NT2/D1 (cell line): ENCODE measurements at regions not wholly inside any gene's neighbourhood (a gene's known extent, or its start where the extent isn't known, plus 50 kb on each side); places are given as distances from the start of the nearest gene placed in this dataset.
A peak's percentile ranks its signal among the peaks of the same experiment; 100 is the strongest.

Source experiments
- DNase-seq: peaks from one replicate; pipeline ENCODE4 v3.0.0-alpha.2; 2011; ENCODE audit warnings: low read depth, low spot score
- H3K27me3 ChIP-seq: 2 replicates; pipeline ENCODE4 v1.6.0; 2011; ENCODE audit warnings: mild to moderate bottlenecking; ENCODE audit not compliant: insufficient read length, insufficient read depth
- H3K36me3 ChIP-seq: 2 replicates; pipeline ENCODE4 v1.6.1; 2011; ENCODE audit warnings: mild to moderate bottlenecking, low read length, mixed read lengths; ENCODE audit not compliant: insufficient read depth, insufficient read length
- H3K4me1 ChIP-seq: 2 replicates; pipeline ENCODE4 v1.5.1; 2011; ENCODE audit not compliant: insufficient read depth, insufficient read length
- H3K4me3 ChIP-seq: 2 replicates; pipeline ENCODE4 v1.5.1; 2011; ENCODE audit warnings: low read depth; ENCODE audit not compliant: insufficient read length
- H3K9ac ChIP-seq: 2 replicates; pipeline ENCODE4 v1.6.0; 2011; ENCODE audit warnings: low read depth; ENCODE audit not compliant: insufficient read length
- H3K9me3 ChIP-seq: 2 replicates; pipeline ENCODE4 v1.5.1; 2011; ENCODE audit warnings: mild to moderate bottlenecking, low read length; ENCODE audit not compliant: insufficient read depth
- SUZ12 ChIP-seq: IDR thresholded peaks from 2 replicates; pipeline ENCODE4 v1.6.1; 2011; ENCODE audit not compliant: insufficient read length, insufficient read depth; ENCODE audit errors: extremely low read depth
- YY1 ChIP-seq: IDR thresholded peaks from 2 replicates; pipeline ENCODE4 v1.6.1; 2011; ENCODE audit not compliant: insufficient read length, insufficient read depth
- ZNF274 ChIP-seq: IDR thresholded peaks from 2 replicates; pipeline ENCODE4 v1.6.1; 2011; ENCODE audit warnings: mild to moderate bottlenecking, low read depth, low read length

- no peak overlapping the region for H3K9ac ChIP-seq
- DNase-seq = no peak
- no peak for TF ChIP-seq SUZ12
- no peak for TF ChIP-seq YY1
- no peak for TF ChIP-seq ZNF274
- no peaks in the 10 kb centered on the region for H3K27me3 ChIP-seq
- H3K4me3 ChIP-seq = no peak overlapping the region
- no peaks in the 10 kb centered on the region for H3K4me1 ChIP-seq
- no peaks in the 10 kb centered on the region; the same call in 1 of the 2 replicates for H3K9me3 ChIP-seq
- H3K36me3 ChIP-seq = no peaks in the 10 kb centered on the region
Measured at GRCh38 chr15:27693280-27693679, 405.8 kb downstream of the OCA2 start.

- no peak overlapping the region for H3K4me3 ChIP-seq
- H3K9me3 ChIP-seq = peaks cover under 1% of the 10 kb centered on the region; the same call in 1 of the 2 replicates
- DNase-seq = no peak
- no peaks in the 10 kb centered on the region for H3K4me1 ChIP-seq
- H3K9ac ChIP-seq = no peak overlapping the region
- TF ChIP-seq YY1 (no peak), ZNF274 (no peak), SUZ12 (no peak)
- no peaks in the 10 kb centered on the region for H3K27me3 ChIP-seq
- H3K36me3 ChIP-seq = no peaks in the 10 kb centered on the region
Measured at GRCh38 chr15:27692438-27692837, 406.7 kb downstream of the OCA2 start.

GRCh38 chr15:27690290-27690689, 408.8 kb downstream of the OCA2 start:
- H3K4me3 ChIP-seq = no peak overlapping the region
- TF ChIP-seq ZNF274 (no peak), SUZ12 (no peak), YY1 (no peak)
- DNase-seq = no peak
- H3K9ac ChIP-seq = no peak overlapping the region
- H3K27me3 ChIP-seq = no peaks in the 10 kb centered on the region
- H3K9me3 ChIP-seq = peaks cover 21% of the 10 kb centered on the region
- no peaks in the 10 kb centered on the region for H3K36me3 ChIP-seq
- no peaks in the 10 kb centered on the region for H3K4me1 ChIP-seq

GRCh38 chr15:27686971-27687370, 412.1 kb downstream of the OCA2 start:
- no peak overlapping the region for H3K9ac ChIP-seq
- DNase-seq = no peak

GRCh38 chr15:27686369-27686768, 412.7 kb downstream of the OCA2 start:
- Histone ChIP-seq H3K4me3 (no peak overlapping the region), H3K36me3 (no peaks in the 10 kb centered on the region), H3K9me3 (peaks cover 28% of the 10 kb centered on the region), H3K4me1 (no peaks in the 10 kb centered on the region), H3K9ac (no peak overlapping the region), H3K27me3 (no peaks in the 10 kb centered on the region)
- TF ChIP-seq ZNF274 (no peak), YY1 (no peak), SUZ12 (no peak)
- DNase-seq = peak; percentile 15

More at GRCh38 chr15:27686971-27687370, 412.1 kb downstream of the OCA2 start:
- H3K9me3 ChIP-seq = peaks cover 28% of the 10 kb centered on the region
- H3K4me1 ChIP-seq = no peaks in the 10 kb centered on the region
- no peak overlapping the region for H3K4me3 ChIP-seq
- H3K36me3 ChIP-seq = no peaks in the 10 kb centered on the region
- TF ChIP-seq SUZ12 (no peak), ZNF274 (no peak), YY1 (no peak)
- no peaks in the 10 kb centered on the region for H3K27me3 ChIP-seq

GRCh38 chr15:27685644-27686043, 413.5 kb downstream of the OCA2 start:
- Histone ChIP-seq H3K9me3 (peaks cover 28% of the 10 kb centered on the region), H3K9ac (no peak overlapping the region), H3K4me3 (no peak overlapping the region), H3K4me1 (no peaks in the 10 kb centered on the region), H3K27me3 (no peaks in the 10 kb centered on the region), H3K36me3 (no peaks in the 10 kb centered on the region)
- TF ChIP-seq YY1 (no peak), SUZ12 (no peak), ZNF274 (no peak)
- DNase-seq = no peak

- H3K9ac ChIP-seq = no peak overlapping the region
Measured at GRCh38 chr15:27683121-27683520, 416.0 kb downstream of the OCA2 start.

More at GRCh38 chr15:27683121-27683520, 416.0 kb downstream of the OCA2 start:
- H3K4me3 ChIP-seq = no peak overlapping the region
- no peaks in the 10 kb centered on the region for H3K27me3 ChIP-seq
- H3K4me1 ChIP-seq = peaks cover 4% of the 10 kb centered on the region
- no peak for DNase-seq
- H3K9me3 ChIP-seq = peaks cover 28% of the 10 kb centered on the region
- no peak for TF ChIP-seq ZNF274
- TF ChIP-seq SUZ12 = no peak
- TF ChIP-seq YY1 = no peak
- no peaks in the 10 kb centered on the region for H3K36me3 ChIP-seq
